ENCODE measurements at regions not wholly inside any gene's neighbourhood (a gene's known extent, or its start where the extent isn't known, plus 50 kb on each side); places are given as distances from the start of the nearest gene placed in this dataset.

DNA sequence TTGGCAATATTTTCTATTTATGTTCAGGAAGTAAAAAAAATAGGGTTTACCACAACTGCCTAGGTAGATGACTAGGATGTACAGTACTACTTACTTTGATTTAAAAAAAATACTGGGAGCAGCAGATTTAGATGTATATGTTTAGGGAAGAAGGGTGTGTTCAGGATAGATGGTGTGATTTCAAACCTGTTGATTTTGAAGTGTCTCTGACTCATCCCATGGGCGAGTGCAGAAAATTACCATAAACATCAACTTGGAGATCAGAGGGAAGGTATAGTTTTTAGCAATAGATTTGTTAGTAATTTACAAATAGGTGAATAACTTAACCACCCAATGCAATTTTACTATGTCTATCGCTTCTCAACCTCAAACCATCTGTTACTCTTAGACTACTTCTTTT is 214.8 kb downstream of the NDFIP2 start:
- TF ChIP-seq, protein P1, sequence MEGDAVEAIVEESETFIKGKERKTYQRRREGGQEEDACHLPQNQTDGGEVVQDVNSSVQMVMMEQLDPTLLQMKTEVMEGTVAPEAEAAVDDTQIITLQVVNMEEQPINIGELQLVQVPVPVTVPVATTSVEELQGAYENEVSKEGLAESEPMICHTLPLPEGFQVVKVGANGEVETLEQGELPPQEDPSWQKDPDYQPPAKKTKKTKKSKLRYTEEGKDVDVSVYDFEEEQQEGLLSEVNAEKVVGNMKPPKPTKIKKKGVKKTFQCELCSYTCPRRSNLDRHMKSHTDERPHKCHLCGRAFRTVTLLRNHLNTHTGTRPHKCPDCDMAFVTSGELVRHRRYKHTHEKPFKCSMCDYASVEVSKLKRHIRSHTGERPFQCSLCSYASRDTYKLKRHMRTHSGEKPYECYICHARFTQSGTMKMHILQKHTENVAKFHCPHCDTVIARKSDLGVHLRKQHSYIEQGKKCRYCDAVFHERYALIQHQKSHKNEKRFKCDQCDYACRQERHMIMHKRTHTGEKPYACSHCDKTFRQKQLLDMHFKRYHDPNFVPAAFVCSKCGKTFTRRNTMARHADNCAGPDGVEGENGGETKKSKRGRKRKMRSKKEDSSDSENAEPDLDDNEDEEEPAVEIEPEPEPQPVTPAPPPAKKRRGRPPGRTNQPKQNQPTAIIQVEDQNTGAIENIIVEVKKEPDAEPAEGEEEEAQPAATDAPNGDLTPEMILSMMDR (IDR thresholded peaks at IDR 0.05): no peak
- TF ChIP-seq POLR2AphosphoS5 (IDR thresholded peaks at IDR 0.05): no peak

Measured in breast epithelium (tissue), 3 donors.